RPMI7951 (cell line): ENCODE measurements at regions not wholly inside any gene's neighbourhood (a gene's known extent, or its start where the extent isn't known, plus 50 kb on each side); places are given as distances from the start of the nearest gene placed in this dataset.
"Not testable (repeated sequence)": the region's sequence is repeated elsewhere in the genome, so short reads cannot be mapped to it uniquely, and the experiment has no call there.

Experiments used
- DNase-seq: peaks from one replicate; pipeline ENCODE4 v3.0.0-alpha.2; 2012; ENCODE audit warnings: low read depth

DNA sequence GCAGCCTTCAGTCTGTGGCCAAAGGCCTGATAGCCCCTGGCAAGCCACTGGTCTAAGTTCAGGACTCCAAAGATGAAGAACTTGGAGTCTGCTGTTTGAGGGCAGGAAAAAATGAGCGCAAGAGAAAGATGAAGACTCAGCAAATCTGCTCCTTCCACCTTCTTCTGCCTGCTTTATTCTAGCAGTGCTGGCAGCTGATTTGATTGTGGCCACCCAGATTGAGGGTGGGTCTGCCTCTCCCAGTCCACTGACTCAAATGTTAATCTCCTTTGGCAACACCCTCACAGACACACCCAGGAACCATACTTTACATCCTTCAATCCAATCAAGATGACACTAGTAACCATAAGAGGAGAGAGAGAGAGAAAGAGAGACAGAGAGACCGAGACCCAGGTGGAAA is 127.6 kb downstream of the UTP18 start:
- no peak for DNase-seq

- no peak for DNase-seq
Measured at GRCh38 chr17:51389875-51390274, 129.5 kb downstream of the UTP18 start.

GRCh38 chr17:51391982-51392654 is 131.8 kb downstream of the UTP18 start:
- DNase-seq: no peak

DNA sequence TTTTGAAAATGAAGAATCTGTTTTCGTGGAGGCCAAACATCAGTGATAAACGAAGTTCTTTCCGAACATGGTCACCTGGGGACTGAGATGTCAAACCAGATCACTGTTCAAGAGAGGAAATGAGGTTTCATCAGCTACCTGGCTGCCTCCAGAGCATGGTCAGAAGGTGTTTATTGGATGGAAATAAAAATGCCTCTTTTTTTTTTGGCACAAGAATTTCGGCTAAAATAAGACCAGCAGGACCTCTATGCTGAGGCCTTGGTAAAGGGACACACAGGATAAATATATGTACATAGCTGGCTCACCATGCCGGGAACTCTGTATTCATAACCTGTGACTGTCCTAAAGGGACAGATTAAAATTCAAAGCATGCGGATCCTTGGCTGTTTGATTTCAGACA is 135.3 kb downstream of the UTP18 start:
- no peak for DNase-seq

DNA sequence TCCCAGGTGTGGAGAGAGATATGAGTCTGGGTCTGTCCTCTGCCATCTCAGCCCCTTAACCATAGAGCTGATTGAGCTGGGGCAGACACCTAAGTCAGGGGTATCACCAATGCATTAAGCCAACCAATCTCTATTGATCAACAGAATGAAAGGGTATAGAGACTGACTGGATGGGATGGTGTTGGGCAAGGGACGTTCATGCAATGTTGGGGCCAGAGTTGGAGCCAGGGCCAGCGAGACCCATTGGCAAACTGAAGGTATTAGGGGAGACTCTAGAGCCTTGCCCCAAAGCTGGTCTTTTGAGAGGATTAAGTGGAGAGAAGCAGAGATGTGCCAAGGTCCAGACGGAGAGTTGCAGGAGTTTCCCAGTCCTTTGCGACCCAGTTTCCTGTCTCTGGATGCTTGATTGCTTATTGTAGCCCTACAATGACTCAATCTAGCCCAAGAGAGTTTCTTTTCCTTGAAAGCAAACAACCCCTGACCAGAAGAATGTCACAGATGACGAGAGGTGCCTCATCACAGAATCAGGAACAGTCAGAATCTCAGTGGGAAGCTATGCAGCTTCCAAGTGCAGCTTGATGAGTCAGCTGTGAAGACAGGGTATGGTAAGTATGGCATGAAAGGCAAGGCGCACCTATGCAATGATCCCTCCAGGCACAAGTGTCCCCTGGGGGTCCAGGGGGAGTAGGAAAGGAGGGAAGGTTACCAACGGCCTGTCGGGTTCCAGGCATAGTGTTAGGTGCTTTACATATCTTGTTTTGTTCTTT is 137.2 kb downstream of the UTP18 start:
- peak; percentile 54 for DNase-seq

DNA sequence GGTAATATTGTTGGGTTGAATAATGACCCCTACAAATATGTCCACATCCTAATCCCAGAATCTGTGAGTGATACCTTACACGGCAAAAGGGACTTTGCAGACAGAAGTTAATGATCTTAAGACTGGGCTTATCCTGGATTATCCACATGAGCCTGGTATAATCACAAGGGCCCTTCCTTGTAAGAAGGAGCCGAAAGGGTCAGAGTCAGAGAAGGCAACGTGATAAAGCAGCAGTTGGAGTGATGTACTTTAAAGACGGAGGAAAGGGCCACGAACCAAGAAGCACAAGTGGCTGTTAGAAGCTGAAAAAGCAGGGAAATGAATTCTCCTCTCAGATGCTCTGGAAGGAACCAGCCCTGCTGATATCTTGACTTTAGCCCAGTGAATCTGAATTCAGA is 137.8 kb downstream of the UTP18 start:
- no peak for DNase-seq

GRCh38 chr17:51398687-51399086 is 138.3 kb downstream of the UTP18 start:
- DNase-seq: no peak

- peak; percentile 9 for DNase-seq
Measured at GRCh38 chr17:51401279-51401678, 140.9 kb downstream of the UTP18 start.

- no peak for DNase-seq
Measured at GRCh38 chr17:51402899-51403298, 142.6 kb downstream of the UTP18 start.

GRCh38 chr17:51407576-51407975 is 147.2 kb downstream of the UTP18 start:
- no peak for DNase-seq

DNA sequence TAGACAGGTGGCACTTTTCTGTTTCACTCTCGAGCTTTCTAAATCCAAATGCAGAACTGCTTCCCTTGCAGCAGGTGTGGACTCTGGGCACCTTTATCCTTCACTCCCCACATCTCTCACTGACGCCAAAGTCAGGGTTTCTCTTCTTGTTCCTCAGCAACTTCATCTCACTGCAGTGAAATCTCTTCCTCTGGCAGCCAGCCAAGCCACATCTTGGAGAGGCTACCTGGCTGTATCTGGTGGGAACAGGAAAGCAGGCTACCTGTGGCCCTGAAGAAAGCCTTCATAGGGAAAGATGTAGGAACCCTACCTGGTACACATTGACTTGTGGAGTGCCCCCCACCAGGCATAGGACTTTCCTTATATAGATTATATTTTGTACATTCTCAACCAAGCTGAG is 159.1 kb downstream of the UTP18 start:
- no peak for DNase-seq

DNA sequence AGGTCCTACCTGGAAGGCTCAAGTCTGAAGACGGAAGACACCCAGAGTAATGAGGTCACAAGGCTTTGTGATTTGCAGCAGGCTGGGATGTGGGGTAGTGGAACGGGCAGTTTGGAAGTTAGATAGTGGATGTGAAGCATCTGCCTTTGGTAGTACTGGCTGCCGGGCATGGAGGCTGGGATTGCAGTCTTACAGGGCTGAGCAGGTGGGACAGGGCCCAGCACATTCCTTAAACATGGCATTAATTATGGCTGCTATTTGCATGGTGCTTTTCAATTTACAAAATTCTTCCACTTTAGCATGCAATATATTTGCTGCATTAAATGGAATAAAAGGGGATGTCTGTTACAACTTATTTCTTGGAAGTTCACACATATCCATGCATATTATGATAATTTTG is 161.2 kb downstream of the UTP18 start:
- no peak for DNase-seq

GRCh38 chr17:51422634-51423033 is 162.3 kb downstream of the UTP18 start:
- DNase-seq: no peak

DNA sequence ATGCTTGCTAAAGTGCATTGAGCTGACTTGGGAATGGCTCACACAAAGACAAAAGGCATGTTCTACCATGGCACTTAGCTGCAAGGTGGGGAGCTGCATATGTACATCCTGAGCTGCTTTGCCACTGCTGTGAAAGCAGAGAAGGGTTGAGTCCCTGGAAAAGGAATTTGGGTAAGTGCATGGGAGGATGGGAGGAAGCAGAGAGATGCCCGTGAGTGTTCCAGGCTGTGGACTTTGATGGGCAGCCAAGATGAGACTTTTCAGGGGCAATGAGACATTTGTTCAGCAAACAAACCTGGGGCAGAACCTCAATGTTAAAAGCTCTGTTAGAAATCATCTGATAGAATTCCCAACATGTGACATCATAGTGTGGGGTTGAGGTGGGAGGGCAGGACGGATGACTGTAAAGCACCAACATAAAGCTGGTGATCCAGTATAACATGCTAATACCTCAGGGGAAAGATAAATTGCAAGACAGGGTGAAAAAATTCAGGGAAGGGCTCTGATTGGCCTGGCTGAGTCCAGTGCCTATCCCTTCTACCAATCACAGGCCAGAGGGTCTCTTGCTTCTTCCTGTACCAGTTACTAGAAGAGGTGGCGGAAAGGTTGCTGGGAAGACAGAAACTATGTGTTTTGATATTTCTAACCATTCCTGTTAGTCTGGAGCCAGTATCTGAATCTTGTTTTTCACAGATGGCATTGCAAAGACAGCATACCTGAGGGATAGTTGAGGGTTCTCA is 163.2 kb downstream of the UTP18 start:
- DNase-seq: no peak

- no peak for DNase-seq
Measured at GRCh38 chr17:51425773-51426172, 165.4 kb downstream of the UTP18 start.

DNA sequence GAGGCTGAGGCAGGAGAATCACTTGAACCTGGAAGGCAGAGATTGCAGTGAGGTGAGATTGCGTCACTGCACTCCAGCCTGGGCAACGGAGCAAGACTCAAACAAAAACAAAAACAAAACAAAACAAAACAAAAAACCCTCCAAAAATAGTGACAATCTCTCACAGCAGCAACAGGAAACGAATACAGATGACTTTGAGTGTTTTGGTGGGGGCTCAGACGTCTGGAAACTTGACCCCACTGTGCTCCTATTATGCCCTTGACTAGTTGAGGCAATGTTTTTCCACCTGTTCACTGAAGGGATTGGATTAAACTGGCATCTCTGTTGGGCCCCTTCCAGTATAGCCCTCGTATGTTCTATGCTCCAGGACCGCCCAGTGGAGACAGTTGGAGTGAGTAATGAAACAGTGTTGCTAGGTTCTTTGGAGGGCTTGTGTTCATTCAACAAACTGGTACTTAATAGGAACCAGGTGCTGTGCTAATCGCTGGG is 167.0 kb downstream of the UTP18 start:
- DNase-seq: no peak

DNA sequence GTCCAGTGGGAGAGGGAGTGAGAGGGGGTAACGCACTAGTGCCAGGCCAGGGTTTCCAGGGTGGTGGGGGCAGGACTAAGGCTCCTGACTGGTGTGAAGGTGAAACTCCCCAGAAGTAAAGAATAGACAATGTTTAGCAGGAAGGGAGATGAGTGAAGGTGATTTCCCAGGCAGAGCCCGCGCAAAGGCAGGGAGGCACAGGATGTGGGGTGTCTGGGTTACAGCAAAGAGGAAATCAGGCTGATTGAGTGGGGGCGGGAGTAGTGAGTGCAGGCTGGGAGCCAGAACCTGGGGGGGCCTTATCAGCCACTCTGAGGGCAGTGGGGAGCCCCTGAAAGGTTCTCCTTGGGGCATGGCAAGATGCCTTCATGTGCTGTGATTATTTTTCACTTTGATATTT is 167.5 kb downstream of the UTP18 start:
- no peak for DNase-seq

DNA sequence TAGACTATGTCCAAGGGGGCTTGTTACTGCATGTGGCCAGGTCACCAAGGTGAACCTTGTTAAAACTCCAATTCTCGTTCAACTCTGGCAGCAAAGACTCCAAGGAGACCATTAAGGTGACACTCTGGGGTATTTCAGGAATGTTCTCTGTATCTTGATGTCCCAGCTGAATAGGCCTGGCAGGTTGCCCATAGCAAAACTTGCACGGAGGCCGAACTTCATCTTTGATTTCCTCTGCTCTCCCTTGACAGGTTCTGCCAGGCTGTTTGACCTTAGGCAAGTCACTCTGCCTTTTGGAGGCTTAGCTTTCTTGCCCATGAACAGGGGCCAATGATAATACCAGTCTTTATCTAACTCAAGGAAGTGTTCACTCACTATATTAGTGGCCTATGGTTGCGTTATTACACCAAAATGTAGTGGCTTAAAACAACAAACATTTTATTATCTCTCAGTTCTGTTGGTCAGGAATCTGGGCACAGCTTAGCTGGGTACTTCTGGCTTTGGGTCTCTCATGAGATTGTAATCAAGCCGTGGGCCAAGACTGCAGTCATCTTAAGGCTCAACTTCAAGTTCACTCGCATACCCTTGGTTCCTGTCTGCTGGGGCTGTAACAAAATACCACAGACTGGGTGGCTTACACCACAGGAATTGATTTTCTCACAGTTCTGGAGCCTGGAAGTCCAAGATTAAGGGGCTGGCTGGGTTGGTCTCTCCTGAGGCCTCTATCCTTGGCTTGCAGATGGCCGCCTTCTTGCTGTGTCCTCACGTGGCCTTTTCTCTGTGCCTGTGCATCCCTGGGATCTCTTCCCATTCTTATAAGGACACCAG is 168.5 kb downstream of the UTP18 start:
- no peak for DNase-seq

- DNase-seq: not testable (repeated sequence)
Measured at GRCh38 chr17:51429938-51430337, 169.6 kb downstream of the UTP18 start.

- DNase-seq: no peak
Measured at GRCh38 chr17:51430591-51430990, 170.2 kb downstream of the UTP18 start.

DNA sequence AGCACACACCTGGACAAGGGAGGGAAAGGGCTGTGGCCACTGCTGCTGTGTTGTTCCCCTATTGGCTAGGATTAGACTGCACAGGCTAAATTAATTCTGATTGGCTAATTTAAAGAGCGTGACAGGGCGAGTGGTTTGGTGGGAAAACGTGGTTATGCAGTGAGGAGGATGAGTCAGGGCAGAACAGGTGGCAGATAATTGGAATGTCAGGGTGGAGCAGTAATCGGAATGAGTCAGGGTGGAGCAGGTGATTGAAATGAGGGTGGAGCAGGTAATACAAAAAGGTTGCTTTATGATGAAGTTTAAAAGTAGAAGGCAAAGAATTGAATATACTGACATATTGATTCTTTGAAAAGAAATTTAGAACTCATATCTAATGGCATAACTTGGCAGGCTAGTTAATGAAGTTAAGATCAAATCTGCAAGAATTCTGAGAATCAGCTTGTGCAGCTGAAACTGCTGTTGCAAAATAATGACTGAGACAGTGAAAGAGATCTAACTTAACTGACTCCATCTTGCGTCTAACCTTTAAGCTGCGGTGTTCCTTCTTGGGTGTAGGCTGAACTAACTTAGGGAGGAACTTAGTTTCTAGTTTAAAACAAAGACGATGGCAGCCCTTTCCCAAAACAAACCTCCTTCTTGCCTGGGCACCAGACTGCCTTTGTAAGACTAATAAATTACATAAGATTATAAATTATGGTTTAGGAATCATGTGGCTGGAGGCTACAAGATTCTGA is 174.3 kb downstream of the UTP18 start:
- no peak for DNase-seq
